BE2C (cell line): ENCODE measurements at regions not wholly inside any gene's neighbourhood (a gene's known extent, or its start where the extent isn't known, plus 50 kb on each side); places are given as distances from the start of the nearest gene placed in this dataset.

ENCODE experiments used
- DNase-seq: peaks from one replicate; pipeline ENCODE4 v3.0.0-alpha.2; 2020
- H3K27me3 ChIP-seq: fragments of 250-450 bp; sonication (Bioruptor Pico); 2 replicates; pipeline ENCODE4 v1.5.1; 2020; ENCODE audit warnings: mild to moderate bottlenecking
- H3K36me3 ChIP-seq: fragments of 250-450 bp; sonication (Bioruptor Pico); 2 replicates; pipeline ENCODE4 v1.5.1; 2020; ENCODE audit warnings: mild to moderate bottlenecking
- H3K4me1 ChIP-seq: fragments of 250-450 bp; sonication (Bioruptor Pico); 2 replicates; pipeline ENCODE4 v1.5.1; 2020
- H3K4me3 ChIP-seq: 2 replicates; pipeline ENCODE4 v1.5.1; 2011; ENCODE audit warnings: low read depth, low read length
- H3K9me3 ChIP-seq: fragments of 250-450 bp; sonication (Bioruptor Pico); 2 replicates; pipeline ENCODE4 v1.5.1; 2020
- TF ChIP-seq, protein P1 (sequence below): IDR thresholded peaks from 2 replicates; pipeline ENCODE4 v1.5.1; 2012; ENCODE audit warnings: mild to moderate bottlenecking, low read depth, low read length

DNA sequence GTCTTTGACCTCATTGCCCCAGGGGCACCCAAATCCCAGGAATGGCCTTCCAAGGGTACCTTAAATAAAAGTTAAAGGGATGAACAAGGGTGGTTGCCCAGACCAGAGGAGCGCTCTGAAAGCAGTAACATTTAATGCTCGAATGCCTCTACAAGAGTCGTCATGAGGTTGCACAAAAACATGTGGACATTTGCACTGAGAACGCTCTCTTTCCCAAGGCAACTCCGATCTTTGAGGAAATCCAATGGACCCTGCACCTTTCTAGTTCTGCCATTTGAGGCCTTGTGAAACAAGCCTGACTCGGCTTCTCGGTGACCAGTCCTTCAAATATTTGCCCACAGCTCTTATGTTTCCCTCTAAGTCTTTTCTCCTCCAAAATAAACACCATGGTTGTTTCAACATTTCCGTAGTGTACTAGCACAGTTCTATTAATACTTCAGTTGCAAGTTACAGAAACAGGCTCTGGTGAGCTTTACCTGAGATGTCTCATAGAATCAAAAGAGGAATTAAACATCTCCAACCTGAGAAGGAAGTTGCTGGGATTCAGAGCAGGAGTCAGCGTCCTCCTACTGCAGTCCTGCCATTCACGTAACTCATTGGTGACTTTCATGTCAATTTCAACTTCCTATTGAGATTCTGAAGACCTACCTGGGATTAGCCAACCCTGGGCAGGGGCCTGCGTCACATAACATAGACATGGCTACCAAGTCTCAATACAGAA is 168.8 kb upstream of the RAI14 start:
- TF ChIP-seq, protein P1, sequence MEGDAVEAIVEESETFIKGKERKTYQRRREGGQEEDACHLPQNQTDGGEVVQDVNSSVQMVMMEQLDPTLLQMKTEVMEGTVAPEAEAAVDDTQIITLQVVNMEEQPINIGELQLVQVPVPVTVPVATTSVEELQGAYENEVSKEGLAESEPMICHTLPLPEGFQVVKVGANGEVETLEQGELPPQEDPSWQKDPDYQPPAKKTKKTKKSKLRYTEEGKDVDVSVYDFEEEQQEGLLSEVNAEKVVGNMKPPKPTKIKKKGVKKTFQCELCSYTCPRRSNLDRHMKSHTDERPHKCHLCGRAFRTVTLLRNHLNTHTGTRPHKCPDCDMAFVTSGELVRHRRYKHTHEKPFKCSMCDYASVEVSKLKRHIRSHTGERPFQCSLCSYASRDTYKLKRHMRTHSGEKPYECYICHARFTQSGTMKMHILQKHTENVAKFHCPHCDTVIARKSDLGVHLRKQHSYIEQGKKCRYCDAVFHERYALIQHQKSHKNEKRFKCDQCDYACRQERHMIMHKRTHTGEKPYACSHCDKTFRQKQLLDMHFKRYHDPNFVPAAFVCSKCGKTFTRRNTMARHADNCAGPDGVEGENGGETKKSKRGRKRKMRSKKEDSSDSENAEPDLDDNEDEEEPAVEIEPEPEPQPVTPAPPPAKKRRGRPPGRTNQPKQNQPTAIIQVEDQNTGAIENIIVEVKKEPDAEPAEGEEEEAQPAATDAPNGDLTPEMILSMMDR = no peak
- Histone ChIP-seq H3K4me3 (no peak overlapping the region), H3K4me1 (no peaks in the 10 kb centered on the region), H3K27me3 (peaks cover 9% of the 10 kb centered on the region), H3K36me3 (no peaks in the 10 kb centered on the region), H3K9me3 (no peaks in the 10 kb centered on the region)
- DNase-seq = no peak

- Histone ChIP-seq H3K4me1 (no peaks in the 10 kb centered on the region), H3K27me3 (peaks cover 9% of the 10 kb centered on the region), H3K4me3 (no peak overlapping the region), H3K36me3 (no peaks in the 10 kb centered on the region), H3K9me3 (no peaks in the 10 kb centered on the region)
- no peak for DNase-seq
- TF ChIP-seq, protein P1 = no peak
These were observed 168.2 kb upstream of the RAI14 start for GRCh38 chr5:34487956-34488355.

DNA sequence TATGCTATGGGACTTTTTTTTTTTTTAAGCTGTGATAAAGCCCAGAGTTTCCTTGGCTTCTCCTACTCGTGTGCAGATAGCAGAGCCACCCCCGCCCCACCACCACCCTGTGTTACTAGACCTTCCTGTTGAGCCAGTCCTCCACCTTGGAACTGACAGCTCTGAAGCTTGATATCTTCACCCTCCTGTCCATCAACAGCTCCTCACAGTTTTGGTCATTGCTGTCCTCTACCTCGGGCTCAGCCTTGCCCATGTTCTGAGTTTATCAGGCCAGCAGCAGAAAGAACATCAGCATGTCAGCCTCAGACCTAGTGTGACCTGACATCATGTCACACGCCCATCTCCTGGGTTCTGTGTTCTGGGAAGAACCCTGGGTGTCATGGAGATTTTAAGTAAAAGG is 167.1 kb upstream of the RAI14 start:
- no peak for DNase-seq

GRCh38 chr5:34490506-34491250 is 165.4 kb upstream of the RAI14 start:
- no peaks in the 10 kb centered on the region for H3K4me1 ChIP-seq
- no peak overlapping the region for H3K4me3 ChIP-seq
- TF ChIP-seq, protein P1 = no peak
- peaks cover 6% of the 10 kb centered on the region; the same call in 1 of the 2 replicates for H3K27me3 ChIP-seq
- H3K36me3 ChIP-seq = no peaks in the 10 kb centered on the region
- peak; percentile 21 for DNase-seq
- H3K9me3 ChIP-seq = no peaks in the 10 kb centered on the region

More for the DNA sequence above, 167.1 kb upstream of the RAI14 start:
- Histone ChIP-seq H3K27me3 (peaks cover 6% of the 10 kb centered on the region; the same call in 1 of the 2 replicates), H3K4me3 (no peak overlapping the region), H3K36me3 (no peaks in the 10 kb centered on the region), H3K4me1 (no peaks in the 10 kb centered on the region), H3K9me3 (no peaks in the 10 kb centered on the region)
- TF ChIP-seq, protein P1 = no peak

GRCh38 chr5:34491251-34491620 is 164.9 kb upstream of the RAI14 start:
- H3K27me3 ChIP-seq = peaks cover 6% of the 10 kb centered on the region; the same call in 1 of the 2 replicates
- DNase-seq = no peak
- TF ChIP-seq, protein P1 = no peak
- no peaks in the 10 kb centered on the region for H3K4me1 ChIP-seq
- H3K9me3 ChIP-seq = no peaks in the 10 kb centered on the region
- no peaks in the 10 kb centered on the region for H3K36me3 ChIP-seq
- no peak overlapping the region for H3K4me3 ChIP-seq
